ENCODE measurements at regions not wholly inside any gene's neighbourhood (a gene's known extent, or its start where the extent isn't known, plus 50 kb on each side); places are given as distances from the start of the nearest gene placed in this dataset.

- TF ChIP-seq ZNF292 (tag by site-specific recombination; IDR thresholded peaks at IDR 0.05; ENCODE audit: borderline replicate concordance, low read depth): no peak
- no peak for TF ChIP-seq ZSCAN4 (tag by site-specific recombination; IDR thresholded peaks at IDR 0.05)
- no peak for TF ChIP-seq ZNF26 (tag by site-specific recombination; IDR thresholded peaks at IDR 0.05)
- TF ChIP-seq ZNF558 (tag by site-specific recombination; IDR thresholded peaks at IDR 0.05): no peak
- TF ChIP-seq ELK4 (IDR thresholded peaks at IDR 0.05; ENCODE audit: borderline replicate concordance, low read depth, low read length): no peak
- no peak for TF ChIP-seq ZNF621 (tag by site-specific recombination; IDR thresholded peaks at IDR 0.05)
- no peak for TF ChIP-seq ZNF639 (tag by site-specific recombination; IDR thresholded peaks at IDR 0.05)
- TF ChIP-seq ZBTB11 (tag by site-specific recombination; conservative IDR thresholded peaks at IDR 0.05; ENCODE audit: low read depth): no peak
- no peak for TF ChIP-seq ZBTB20 (tag by site-specific recombination; IDR thresholded peaks at IDR 0.05)
- TF ChIP-seq FEZF1 (tag by site-specific recombination; IDR thresholded peaks at IDR 0.05): peak; percentile 16; the same call in 1 of the 2 replicates
- TF ChIP-seq ZXDB (tag by site-specific recombination; IDR thresholded peaks at IDR 0.05): no peak
- TF ChIP-seq ZNF529 (tag by site-specific recombination; IDR thresholded peaks at IDR 0.05; ENCODE audit: insufficient replicate concordance): no peak
- no peak for TF ChIP-seq ZNF274 (IDR thresholded peaks at IDR 0.05; ENCODE audit: low read length)
- no peak for TF ChIP-seq ZNF274 (tag by site-specific recombination; IDR thresholded peaks at IDR 0.05; ENCODE audit: borderline replicate concordance)
- TF ChIP-seq ZNF561 (tag by site-specific recombination; IDR thresholded peaks at IDR 0.05; ENCODE audit: borderline replicate concordance): no peak
- no peak for TF ChIP-seq ZBTB7A (tag by site-specific recombination; IDR thresholded peaks at IDR 0.05; ENCODE audit: low read depth)
- TF ChIP-seq PATZ1 (tag by site-specific recombination; IDR thresholded peaks at IDR 0.05): no peak
- TF ChIP-seq ZNF660 (tag by site-specific recombination; IDR thresholded peaks at IDR 0.05): no peak
- no peak for TF ChIP-seq ZNF184 (tag by site-specific recombination; IDR thresholded peaks at IDR 0.05)
- TF ChIP-seq ZNF112 (tag by site-specific recombination; IDR thresholded peaks at IDR 0.05): no peak
- peak; percentile 74 for TF ChIP-seq REST (tag by site-specific recombination; IDR thresholded peaks at IDR 0.05)
- TF ChIP-seq ZNF670 (tag by site-specific recombination; IDR thresholded peaks at IDR 0.05; ENCODE audit: low read depth): no peak
- no peak for TF ChIP-seq ZNF146 (tag by site-specific recombination; IDR thresholded peaks at IDR 0.05)
- 0 out of 2 replicates have a peak, but pooled peaks have one; percentile 12 for TF ChIP-seq IKZF3 (tag by site-specific recombination; IDR thresholded peaks at IDR 0.05)
- no peak for TF ChIP-seq ZNF311 (tag by site-specific recombination; IDR thresholded peaks at IDR 0.05; ENCODE audit: borderline replicate concordance)
- TF ChIP-seq ZNF747 (tag by site-specific recombination; IDR thresholded peaks at IDR 0.05): no peak
- no peak for TF ChIP-seq BCL11B (tag by site-specific recombination; IDR thresholded peaks at IDR 0.05; ENCODE audit: low read depth)
Observed at GRCh38 chr13:109700176-109700575, 86.2 kb downstream of the IRS2 start (continued).
